Loucy (cell line): ENCODE measurements at regions not wholly inside any gene's neighbourhood (a gene's known extent, or its start where the extent isn't known, plus 50 kb on each side); places are given as distances from the start of the nearest gene placed in this dataset.
"Not testable (repeated sequence)": the region's sequence is repeated elsewhere in the genome, so short reads cannot be mapped to it uniquely, and the experiment has no call there.

Experiments used
- H2AFZ ChIP-seq: fragments of 200-600 bp; sonication (generic); 2 replicates; pipeline ENCODE4 v1.6.0; 2016; ENCODE audit warnings: antibody characterized with exemption, mild to moderate bottlenecking, low read length, moderate library complexity
- H3F3A ChIP-seq: fragments of 200-600 bp; 2 replicates; pipeline ENCODE4 v1.6.0; 2016; ENCODE audit warnings: antibody characterized with exemption, low read depth, mild to moderate bottlenecking
- H3K27me3 ChIP-seq: fragments of 200-600 bp; sonication (generic); 2 replicates; pipeline ENCODE4 v1.6.1; 2014; ENCODE audit warnings: low read length, mild to moderate bottlenecking; ENCODE audit not compliant: insufficient read depth, poor library complexity, severe bottlenecking
- H3K36me3 ChIP-seq: fragments of 200-600 bp; sonication (generic); 2 replicates; pipeline ENCODE4 v1.6.1; 2016; ENCODE audit warnings: low read length; ENCODE audit not compliant: insufficient read depth
- H3K4me1 ChIP-seq: fragments of 200-600 bp; sonication (generic); 2 replicates; pipeline ENCODE4 v1.5.1; 2014; ENCODE audit warnings: low read length, mild to moderate bottlenecking; ENCODE audit not compliant: insufficient read depth, poor library complexity, severe bottlenecking
- H3K4me2 ChIP-seq: fragments of 200-600 bp; sonication (generic); 2 replicates; pipeline ENCODE4 v1.6.0; 2014; ENCODE audit warnings: antibody characterized with exemption, low read length, low read depth, mild to moderate bottlenecking; ENCODE audit not compliant: poor library complexity, severe bottlenecking
- H3K4me3 ChIP-seq: fragments of 200-600 bp; sonication (generic); 2 replicates; pipeline ENCODE4 v1.5.1; 2014; ENCODE audit warnings: low read length, mild to moderate bottlenecking, mixed read lengths; ENCODE audit not compliant: poor library complexity, severe bottlenecking
- H3K79me2 ChIP-seq: fragments of 200-600 bp; sonication (generic); 2 replicates; pipeline ENCODE4 v1.6.1; 2014; ENCODE audit warnings: low read length; ENCODE audit not compliant: insufficient read depth
- H3K9ac ChIP-seq: fragments of 200-600 bp; sonication (generic); 2 replicates; pipeline ENCODE4 v1.6.0; 2014; ENCODE audit warnings: mild to moderate bottlenecking, low read depth, low read length, moderate library complexity; ENCODE audit not compliant: poor library complexity, severe bottlenecking
- H3K9me2 ChIP-seq: fragments of 200-600 bp; sonication (generic); replicated peaks from 2 replicates; pipeline ENCODE4 v1.6.1; 2016; ENCODE audit warnings: low read depth, low read length, mixed read lengths
- H3K9me3 ChIP-seq: fragments of 200-600 bp; sonication (generic); 2 replicates; pipeline ENCODE4 v1.6.1; 2014; ENCODE audit warnings: mild to moderate bottlenecking, antibody characterized with exemption, low read length, low read depth; ENCODE audit not compliant: insufficient read depth
- H4K20me1 ChIP-seq: fragments of 200-600 bp; sonication (generic); 2 replicates; pipeline ENCODE4 v1.6.0; 2014; ENCODE audit warnings: antibody characterized with exemption, low read length, mild to moderate bottlenecking; ENCODE audit not compliant: insufficient read depth, poor library complexity, severe bottlenecking
- EZH2phosphoT487 ChIP-seq: fragments of 200-600 bp; IDR thresholded peaks from 2 replicates; pipeline ENCODE4 v1.6.1; 2018; ENCODE audit warnings: antibody characterized with exemption, mild to moderate bottlenecking, moderate library complexity, borderline replicate concordance
- TF ChIP-seq, protein P1 (sequence below): fragments of 200-600 bp; sonication (generic); conservative IDR thresholded peaks from 2 replicates; pipeline ENCODE4 v1.5.1; 2014; ENCODE audit warnings: mild to moderate bottlenecking, antibody characterized with exemption, low read length

DNA sequence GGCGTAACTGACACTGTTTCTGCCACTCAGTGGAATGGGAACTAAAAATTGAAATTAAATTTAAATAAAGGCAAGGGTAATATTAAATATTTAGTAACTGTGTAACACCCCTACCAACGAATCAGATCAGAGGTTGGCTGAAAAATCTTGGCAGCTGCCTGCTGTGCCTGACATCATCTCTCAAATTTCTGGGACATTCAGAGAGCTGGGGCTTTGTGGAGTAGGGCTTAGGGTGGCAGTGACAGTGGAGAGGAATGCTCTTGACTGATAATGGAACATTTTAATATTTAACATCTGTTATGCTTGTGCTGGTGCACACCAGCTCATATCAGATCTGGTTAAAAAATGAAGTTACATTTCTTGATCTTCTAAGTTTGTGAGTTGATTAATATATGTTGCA, 62.2 kb downstream of the RFPL4B start:
- H3K9ac ChIP-seq = no peak overlapping the region
- H4K20me1 ChIP-seq = no peaks in the 10 kb centered on the region
- no peaks in the 10 kb centered on the region for H3K36me3 ChIP-seq
- H3K9me3 ChIP-seq = no peaks in the 10 kb centered on the region
- no peak overlapping the region for H3K4me2 ChIP-seq
- H3K79me2 ChIP-seq = no peaks in the 10 kb centered on the region
- no peak overlapping the region for H3K4me3 ChIP-seq
- H3K27me3 ChIP-seq = no peaks in the 10 kb centered on the region
- H2AFZ ChIP-seq = no peak overlapping the region
- no peaks in the 10 kb centered on the region for H3K4me1 ChIP-seq
- TF ChIP-seq EZH2phosphoT487 = no peak
- TF ChIP-seq, protein P1, sequence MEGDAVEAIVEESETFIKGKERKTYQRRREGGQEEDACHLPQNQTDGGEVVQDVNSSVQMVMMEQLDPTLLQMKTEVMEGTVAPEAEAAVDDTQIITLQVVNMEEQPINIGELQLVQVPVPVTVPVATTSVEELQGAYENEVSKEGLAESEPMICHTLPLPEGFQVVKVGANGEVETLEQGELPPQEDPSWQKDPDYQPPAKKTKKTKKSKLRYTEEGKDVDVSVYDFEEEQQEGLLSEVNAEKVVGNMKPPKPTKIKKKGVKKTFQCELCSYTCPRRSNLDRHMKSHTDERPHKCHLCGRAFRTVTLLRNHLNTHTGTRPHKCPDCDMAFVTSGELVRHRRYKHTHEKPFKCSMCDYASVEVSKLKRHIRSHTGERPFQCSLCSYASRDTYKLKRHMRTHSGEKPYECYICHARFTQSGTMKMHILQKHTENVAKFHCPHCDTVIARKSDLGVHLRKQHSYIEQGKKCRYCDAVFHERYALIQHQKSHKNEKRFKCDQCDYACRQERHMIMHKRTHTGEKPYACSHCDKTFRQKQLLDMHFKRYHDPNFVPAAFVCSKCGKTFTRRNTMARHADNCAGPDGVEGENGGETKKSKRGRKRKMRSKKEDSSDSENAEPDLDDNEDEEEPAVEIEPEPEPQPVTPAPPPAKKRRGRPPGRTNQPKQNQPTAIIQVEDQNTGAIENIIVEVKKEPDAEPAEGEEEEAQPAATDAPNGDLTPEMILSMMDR = no peak
- no peaks in the 10 kb centered on the region for H3K9me2 ChIP-seq
- no peaks in the 10 kb centered on the region for H3F3A ChIP-seq

DNA sequence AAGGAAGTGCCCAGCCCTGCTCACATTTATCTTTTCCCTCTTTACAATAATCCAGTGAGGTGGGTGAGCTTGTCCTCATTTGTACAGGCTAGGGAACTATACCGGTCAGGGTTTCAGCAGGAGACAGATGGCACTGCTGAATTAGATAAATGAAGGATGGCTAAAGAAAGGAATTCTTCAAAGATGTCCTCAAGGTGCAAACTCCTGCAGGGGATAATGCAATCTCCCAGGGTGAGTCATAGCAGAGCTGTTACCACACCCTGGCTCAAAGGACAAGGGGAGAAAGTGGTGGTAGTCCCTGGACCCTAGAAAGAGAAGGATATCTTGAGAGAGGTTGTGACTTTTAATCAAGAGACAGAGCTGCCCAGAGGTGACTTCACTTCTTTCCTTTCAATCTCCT, 66.7 kb downstream of the RFPL4B start:
- Histone ChIP-seq H4K20me1 (no peaks in the 10 kb centered on the region), H3K4me2 (no peak overlapping the region), H3K79me2 (no peaks in the 10 kb centered on the region), H3K4me3 (no peak overlapping the region), H3K9me3 (no peaks in the 10 kb centered on the region), H3K4me1 (no peaks in the 10 kb centered on the region), H3K36me3 (no peaks in the 10 kb centered on the region), H3K9ac (no peak overlapping the region), H3F3A (no peaks in the 10 kb centered on the region), H3K27me3 (no peaks in the 10 kb centered on the region), H3K9me2 (no peaks in the 10 kb centered on the region), H2AFZ (no peak overlapping the region)
- no peak for TF ChIP-seq EZH2phosphoT487

DNA sequence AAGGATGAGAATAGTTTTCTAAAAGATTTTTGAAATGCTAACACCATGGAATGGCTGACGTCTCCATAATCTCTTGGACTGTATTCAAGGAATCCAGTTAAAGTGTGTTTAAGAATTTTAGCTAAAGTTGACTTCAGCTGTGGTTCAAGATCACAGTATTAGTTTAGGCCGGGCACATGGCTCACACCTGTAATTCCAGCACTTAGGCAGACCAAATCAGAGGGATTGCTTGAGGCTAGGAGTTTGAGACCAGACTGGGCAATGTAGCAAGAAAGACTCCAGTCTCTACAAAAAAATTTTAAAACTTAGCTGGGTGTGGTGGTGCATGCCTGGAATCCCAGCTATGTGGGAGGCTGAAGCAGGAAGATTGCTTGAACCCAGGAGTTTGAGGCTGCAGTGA, 68.2 kb downstream of the RFPL4B start:
- Histone ChIP-seq H3K9me2 (no peaks in the 10 kb centered on the region), H3K9ac (no peak overlapping the region), H3K27me3 (no peaks in the 10 kb centered on the region), H3K36me3 (no peaks in the 10 kb centered on the region), H4K20me1 (no peaks in the 10 kb centered on the region), H3F3A (no peaks in the 10 kb centered on the region), H3K4me1 (no peaks in the 10 kb centered on the region), H2AFZ (no peak overlapping the region), H3K4me3 (no peak overlapping the region), H3K4me2 (no peak overlapping the region), H3K79me2 (no peaks in the 10 kb centered on the region), H3K9me3 (no peaks in the 10 kb centered on the region)
- TF ChIP-seq EZH2phosphoT487 = no peak
- TF ChIP-seq, protein P1 = no peak

DNA sequence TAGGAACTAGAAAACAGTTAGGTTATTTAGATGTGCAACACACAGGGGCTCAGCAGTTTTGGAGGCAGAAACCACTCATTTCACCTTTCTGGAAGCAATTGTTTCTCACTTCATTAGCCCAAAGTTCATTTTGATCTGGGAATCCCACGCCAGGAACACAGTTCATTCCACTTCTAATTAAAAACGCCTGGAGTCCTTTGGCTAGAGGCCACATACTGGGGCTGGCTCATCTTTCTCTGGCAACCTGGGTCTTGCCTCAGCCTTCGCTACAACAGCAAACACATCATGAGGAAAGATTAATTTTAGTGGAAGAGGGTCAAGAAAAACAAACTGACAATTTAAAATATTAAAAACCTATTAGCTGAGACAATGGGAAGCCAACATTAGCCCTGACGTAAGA, 69.7 kb downstream of the RFPL4B start:
- Histone ChIP-seq H4K20me1 (no peaks in the 10 kb centered on the region), H2AFZ (no peak overlapping the region), H3K9me3 (no peaks in the 10 kb centered on the region), H3K9me2 (no peaks in the 10 kb centered on the region), H3K79me2 (no peaks in the 10 kb centered on the region), H3K9ac (no peak overlapping the region), H3K27me3 (no peaks in the 10 kb centered on the region), H3K36me3 (no peaks in the 10 kb centered on the region), H3K4me2 (no peak overlapping the region), H3F3A (no peaks in the 10 kb centered on the region), H3K4me1 (no peaks in the 10 kb centered on the region), H3K4me3 (no peak overlapping the region)
- TF ChIP-seq, protein P1 = no peak
- no peak for TF ChIP-seq EZH2phosphoT487

DNA sequence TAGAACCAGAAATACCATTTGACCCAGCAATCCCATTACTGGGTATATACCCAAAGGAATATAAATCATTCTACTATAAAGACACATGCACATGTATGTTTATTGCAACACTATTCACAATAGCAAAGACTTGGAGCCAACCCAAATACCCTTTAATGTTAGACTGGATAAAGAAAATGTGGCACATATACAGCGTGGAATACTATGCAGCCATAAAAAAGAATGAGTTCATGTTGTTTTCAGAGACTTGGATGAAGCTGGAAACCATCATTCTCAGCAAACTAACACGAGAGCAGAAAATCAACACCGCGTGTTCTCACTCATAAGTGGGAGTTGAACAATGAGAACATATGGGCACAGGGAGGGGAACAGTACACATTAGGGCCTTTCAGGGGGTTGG, 79.9 kb downstream of the RFPL4B start:
- H3K36me3 ChIP-seq, H3F3A ChIP-seq, H3K79me2 ChIP-seq, H3K4me1 ChIP-seq, H3K4me2 ChIP-seq, H2AFZ ChIP-seq, H3K4me3 ChIP-seq, H3K9me2 ChIP-seq, H3K9ac ChIP-seq, H3K27me3 ChIP-seq, H3K9me3 ChIP-seq, H4K20me1 ChIP-seq: not testable (repeated sequence)
